Spinal cord (tissue), 9 donors: ENCODE measurements at regions not wholly inside any gene's neighbourhood (a gene's known extent, or its start where the extent isn't known, plus 50 kb on each side); places are given as distances from the start of the nearest gene placed in this dataset.
A peak's percentile ranks its signal among the peaks of the same experiment; 100 is the strongest.

Source experiments
- DNase-seq, 6 donors: peaks; one replicate each; pipeline versions ENCODE4 v3.0.0 to v3.0.0-alpha.2; 2013 to 2015; ENCODE audit warnings: low spot score in 6 of 6, low read depth in 4 of 6
- H3K27ac ChIP-seq: one replicate; pipeline ENCODE4 v1.5.1; 2013; ENCODE audit warnings: low read depth, low read length, control low read depth
- H3K27me3 ChIP-seq: one replicate; pipeline ENCODE4 v1.6.1; 2013; ENCODE audit warnings: low read length; ENCODE audit not compliant: control insufficient read depth, insufficient read depth
- H3K36me3 ChIP-seq: one replicate; pipeline ENCODE4 v1.6.1; 2013; ENCODE audit warnings: low read length; ENCODE audit not compliant: control insufficient read depth, insufficient read depth
- H3K4me1 ChIP-seq: one replicate; pipeline ENCODE4 v1.6.1; 2013; ENCODE audit warnings: low read length; ENCODE audit not compliant: control insufficient read depth, insufficient read depth
- H3K4me3 ChIP-seq: one replicate; pipeline ENCODE4 v1.5.1; 2013; ENCODE audit warnings: low read depth, low read length, control low read depth
- H3K9me3 ChIP-seq: one replicate; pipeline ENCODE4 v1.6.1; 2013; ENCODE audit warnings: low read length; ENCODE audit not compliant: control insufficient read depth, insufficient read depth
- whole genome bisulfite sequencing: methylation state at CpG from one replicate; pipeline ENCODE4 v1.1.5; 2013; ENCODE audit warnings: missing lambda C conversion rate; ENCODE audit not compliant: insufficient coverage; 5-methylcytosine and 5-hydroxymethylcytosine counted together
- donor health status: healthy.

DNA sequence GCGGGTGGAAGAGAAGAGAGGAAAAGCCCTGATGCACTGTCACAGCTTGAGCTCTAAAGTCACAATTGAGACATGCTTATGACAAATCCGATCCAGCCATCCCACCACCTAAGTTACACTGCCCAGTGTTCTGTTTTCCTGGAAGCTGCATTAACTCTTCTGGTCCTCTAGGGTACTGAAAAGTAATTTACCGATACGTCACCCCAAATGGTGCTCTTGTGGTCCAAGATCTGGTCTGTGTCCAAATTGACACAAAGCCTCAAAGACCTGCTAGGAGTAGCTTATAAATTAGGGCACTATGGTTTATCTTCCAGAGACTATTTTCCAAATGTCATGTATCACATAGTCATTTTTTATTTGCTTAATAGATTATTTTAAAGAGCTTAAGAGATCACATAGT lies 186.7 kb upstream of the ETAA1 start:
- no peak for DNase-seq
- WGBS, result 80% methylated on average over 3 of the region's 4 CpGs
- Histone ChIP-seq H3K9me3 (no peaks in the 10 kb centered on the region), H3K36me3 (no peaks in the 10 kb centered on the region), H3K4me1 (no peaks in the 10 kb centered on the region), H3K27me3 (no peaks in the 10 kb centered on the region), H3K4me3 (no peak overlapping the region), H3K27ac (no peak overlapping the region)

DNA sequence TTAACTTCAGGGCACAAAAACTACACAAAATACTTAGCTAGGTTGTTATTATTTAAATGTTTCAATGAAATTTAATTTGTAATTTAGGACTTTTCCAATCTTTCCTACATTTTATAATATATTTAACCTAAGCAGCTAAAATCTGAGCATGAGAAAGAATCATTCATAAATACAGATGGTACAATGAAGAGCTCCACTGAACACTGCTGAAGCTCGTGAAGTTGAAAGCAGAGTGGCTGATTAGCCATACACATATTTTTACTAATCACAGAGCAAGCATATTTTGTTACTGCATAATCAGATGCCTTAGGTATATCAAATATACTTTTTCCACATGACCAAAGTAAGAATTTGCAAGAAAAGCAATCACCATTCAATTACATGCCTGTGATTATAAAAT lies 184.9 kb upstream of the ETAA1 start:
- Histone ChIP-seq H3K27ac (no peak overlapping the region), H3K4me1 (no peaks in the 10 kb centered on the region)
- no CpG with 5 or more reads among the region's 1 CpG for whole genome bisulfite sequencing

DNA sequence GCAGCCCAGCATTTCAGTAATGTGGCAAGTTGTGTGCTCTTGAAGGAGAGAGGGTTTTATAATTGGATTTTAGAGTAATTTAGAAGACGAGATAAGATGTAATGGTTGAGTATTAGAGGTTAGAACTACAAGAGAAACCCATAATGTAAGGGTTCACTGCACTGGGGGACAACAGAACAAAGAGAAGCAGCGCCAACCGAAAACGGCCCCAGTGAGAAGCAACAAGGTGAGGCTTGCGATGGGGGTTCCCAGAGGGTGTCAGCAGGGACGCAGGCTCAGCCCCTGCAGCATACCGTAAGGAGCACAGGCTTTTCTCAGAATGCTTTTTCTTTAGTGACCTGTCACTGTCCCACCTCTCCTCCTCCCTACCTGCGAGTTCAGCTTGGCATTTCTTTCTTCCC lies 183.9 kb upstream of the ETAA1 start:
- no peak overlapping the region for H3K4me3 ChIP-seq
- no peaks in the 10 kb centered on the region for H3K36me3 ChIP-seq
- peak in 1 of 6 donors; percentile 56 for DNase-seq
- H3K9me3 ChIP-seq, result no peaks in the 10 kb centered on the region
- 62% methylated on average over 8 of the region's 8 CpGs for WGBS
- H3K27ac ChIP-seq, result no peak overlapping the region
- H3K4me1 ChIP-seq, result no peaks in the 10 kb centered on the region
- no peaks in the 10 kb centered on the region for H3K27me3 ChIP-seq

More for the DNA sequence above, 184.9 kb upstream of the ETAA1 start:
- H3K27me3 ChIP-seq, result no peaks in the 10 kb centered on the region
- no peak for DNase-seq
- H3K4me3 ChIP-seq, result no peak overlapping the region
- H3K9me3 ChIP-seq, result no peaks in the 10 kb centered on the region
- H3K36me3 ChIP-seq, result no peaks in the 10 kb centered on the region

DNA sequence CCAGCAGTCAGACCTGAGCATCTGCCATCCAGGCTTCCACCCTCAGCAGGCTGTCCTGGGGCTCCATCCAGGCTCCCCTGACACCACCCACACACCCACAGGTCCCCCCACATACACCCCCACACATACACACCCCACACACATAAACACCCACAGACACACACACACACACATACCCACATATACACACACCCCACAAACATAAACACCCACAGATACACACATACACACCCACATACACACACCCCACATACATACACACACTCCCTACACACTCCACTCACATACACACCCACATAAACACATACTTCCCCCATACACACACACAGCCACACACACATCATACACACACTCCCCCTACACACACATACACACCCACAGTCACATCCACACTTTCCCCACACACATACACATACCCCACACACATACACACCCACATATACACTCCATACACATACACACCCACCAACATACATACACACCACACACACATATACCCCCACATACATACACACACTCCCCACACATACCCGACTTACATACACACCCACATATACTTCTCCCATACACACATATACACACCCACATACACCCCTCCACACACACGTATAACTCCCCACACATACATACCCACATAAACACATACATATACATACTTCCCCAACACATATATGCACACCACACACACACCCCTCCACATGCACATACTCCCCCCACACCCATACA lies 183.3 kb upstream of the ETAA1 start:
- DNase-seq, result no peak
- H3K4me3 ChIP-seq, result no peak overlapping the region
- no peaks in the 10 kb centered on the region for H3K9me3 ChIP-seq
- WGBS, result 93% methylated on average over 2 of the region's 2 CpGs
- H3K27me3 ChIP-seq, result no peaks in the 10 kb centered on the region
- H3K27ac ChIP-seq, result no peak overlapping the region
- no peaks in the 10 kb centered on the region for H3K36me3 ChIP-seq
- no peaks in the 10 kb centered on the region for H3K4me1 ChIP-seq

DNA sequence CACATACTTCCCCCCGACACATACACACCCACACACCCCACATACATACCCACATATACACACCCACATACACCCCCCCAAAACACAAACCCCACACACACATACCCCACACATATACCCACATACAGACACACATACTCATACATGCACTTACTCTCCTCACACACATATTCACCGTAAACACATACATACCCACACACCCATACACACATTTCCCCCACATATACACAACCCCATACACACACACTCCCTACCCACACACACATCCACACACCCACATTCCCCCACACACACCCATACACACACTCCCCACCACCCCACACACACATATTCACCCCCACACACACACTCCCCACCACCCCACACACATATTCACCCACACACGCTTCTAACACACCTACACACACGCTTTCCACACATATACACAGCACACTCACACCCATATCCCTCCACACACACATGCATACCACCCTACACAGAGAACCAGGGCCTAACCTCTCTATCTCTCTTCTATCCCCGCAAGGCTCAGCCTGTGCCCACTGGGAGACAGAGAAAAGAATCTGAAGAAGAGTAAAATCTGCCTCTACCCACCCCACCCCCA lies 182.4 kb upstream of the ETAA1 start:
- Histone ChIP-seq H3K27me3 (no peaks in the 10 kb centered on the region), H3K27ac (no peak overlapping the region), H3K4me1 (no peaks in the 10 kb centered on the region), H3K36me3 (no peaks in the 10 kb centered on the region), H3K9me3 (no peaks in the 10 kb centered on the region), H3K4me3 (no peak overlapping the region)
- WGBS, result 98% methylated on average over 4 of the region's 5 CpGs
- DNase-seq, result no peak

DNA sequence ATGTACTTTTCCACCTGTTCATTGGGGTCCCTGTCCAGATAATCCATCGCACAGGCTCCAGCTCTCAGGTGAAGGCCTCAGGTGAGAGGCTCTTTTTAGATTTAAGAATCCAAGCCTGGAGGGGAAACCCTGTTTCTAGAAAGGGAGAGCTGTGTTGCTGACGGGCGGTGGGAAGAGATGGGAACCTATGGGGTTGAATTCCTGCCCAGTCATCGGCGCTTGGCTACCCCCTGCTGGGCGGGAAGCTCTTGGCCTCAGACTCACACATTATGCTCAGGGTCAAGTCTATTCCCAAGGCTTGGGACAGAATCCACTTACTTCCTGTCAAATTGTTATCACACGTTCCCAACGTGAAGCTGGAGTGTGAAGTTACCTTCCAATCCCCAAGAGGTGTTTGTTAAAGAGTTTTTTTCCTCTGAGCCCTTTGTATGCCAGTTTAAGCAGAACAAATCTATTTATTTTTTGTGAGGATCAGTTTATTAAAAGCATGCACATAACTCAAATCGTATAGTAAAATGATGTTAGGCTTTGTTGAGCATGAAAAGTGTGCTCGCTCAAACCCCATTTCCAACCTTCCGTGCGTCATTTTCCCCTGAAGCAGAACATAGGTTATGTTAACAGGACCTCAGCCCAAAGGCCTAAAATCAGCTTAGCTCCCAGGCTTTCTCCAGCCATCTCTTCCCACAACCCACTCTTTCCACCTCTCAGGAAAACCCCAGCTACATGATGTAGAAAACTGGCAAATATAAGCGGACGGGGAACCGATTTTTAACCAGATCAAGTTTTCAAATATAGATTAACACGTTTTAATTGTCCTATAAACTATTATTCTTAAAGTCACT lies 181.7 kb upstream of the ETAA1 start:
- peak in 4 of 6 donors; percentile 11 to 76 (median 32) for DNase-seq
- Histone ChIP-seq H3K27ac (no peak overlapping the region), H3K36me3 (no peaks in the 10 kb centered on the region), H3K9me3 (no peaks in the 10 kb centered on the region), H3K4me3 (no peak overlapping the region), H3K4me1 (no peaks in the 10 kb centered on the region), H3K27me3 (no peaks in the 10 kb centered on the region)
- 47% methylated on average over 6 of the region's 16 CpGs for WGBS

DNA sequence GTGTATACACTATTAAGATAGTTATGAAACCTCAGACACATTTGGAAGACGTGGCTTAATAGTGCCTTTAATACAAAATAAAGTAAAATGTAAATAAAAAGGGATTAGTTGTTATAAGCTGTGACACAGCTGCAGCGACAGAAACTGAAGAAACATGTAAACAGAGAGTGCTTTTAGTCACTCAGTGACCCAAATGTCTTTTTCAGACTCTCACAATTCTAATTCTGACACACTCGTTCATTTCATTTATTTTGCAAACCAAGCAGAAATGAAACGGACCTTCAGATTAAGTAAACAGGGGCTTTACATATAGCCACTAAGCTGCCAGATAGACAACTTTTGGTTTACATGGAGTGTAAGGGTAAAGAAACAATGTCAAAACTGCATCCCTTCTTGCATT lies 181.0 kb upstream of the ETAA1 start:
- DNase-seq, result no peak
- WGBS, result no CpG with 5 or more reads among the region's 4 CpGs
- no peaks in the 10 kb centered on the region for H3K27me3 ChIP-seq
- H3K9me3 ChIP-seq, result no peaks in the 10 kb centered on the region
- H3K36me3 ChIP-seq, result no peaks in the 10 kb centered on the region
- no peak overlapping the region for H3K27ac ChIP-seq
- no peak overlapping the region for H3K4me3 ChIP-seq
- no peaks in the 10 kb centered on the region for H3K4me1 ChIP-seq

DNA sequence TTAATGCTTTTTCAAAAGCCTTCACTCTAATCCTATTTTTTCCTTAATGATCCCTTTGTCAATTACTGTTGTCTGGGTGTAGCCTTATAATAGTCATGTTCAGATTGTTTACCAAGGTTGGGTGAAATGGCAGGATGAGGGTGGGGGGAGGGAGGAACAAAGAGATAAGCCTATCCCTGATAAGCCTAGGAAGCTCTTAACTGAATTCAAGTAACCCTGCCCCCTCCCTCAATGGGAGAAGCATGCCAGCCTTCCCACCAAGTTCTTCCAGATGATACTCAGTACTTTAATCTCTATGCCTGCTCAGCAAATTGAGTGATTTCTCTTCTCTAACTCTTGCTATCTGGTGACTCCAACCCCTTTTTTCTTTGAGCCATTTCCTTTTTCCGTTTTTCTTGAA lies 180.3 kb upstream of the ETAA1 start:
- DNase-seq, result no peak
- no CpG with 5 or more reads among the region's 1 CpG for WGBS
- H3K27ac ChIP-seq, result no peak overlapping the region

DNA sequence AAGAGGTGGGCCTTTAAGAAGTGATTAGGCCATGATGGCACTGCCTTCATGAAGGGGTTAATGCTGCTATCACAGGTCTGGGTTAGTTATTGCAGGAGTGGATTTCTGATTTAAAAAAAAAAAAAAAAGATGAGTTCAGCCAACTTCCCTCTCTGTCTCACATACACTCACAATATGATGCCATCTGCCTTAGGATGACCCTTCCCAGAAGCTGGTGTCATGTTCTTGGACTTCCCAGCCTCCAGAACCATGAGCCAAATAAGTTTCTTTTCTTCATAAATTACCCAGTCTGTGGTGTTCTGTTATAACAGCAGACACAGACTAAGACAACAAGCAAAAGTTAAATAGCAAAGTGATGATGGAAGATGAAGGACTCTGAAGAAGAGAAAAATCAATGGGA lies 179.7 kb upstream of the ETAA1 start:
- H3K27ac ChIP-seq, result no peak overlapping the region
- no peak overlapping the region for H3K4me3 ChIP-seq
- H3K9me3 ChIP-seq, result no peaks in the 10 kb centered on the region
- no peaks in the 10 kb centered on the region for H3K36me3 ChIP-seq
- no peaks in the 10 kb centered on the region for H3K27me3 ChIP-seq
- DNase-seq, result no peak
- no peaks in the 10 kb centered on the region for H3K4me1 ChIP-seq

More for the DNA sequence above, 180.3 kb upstream of the ETAA1 start:
- no peaks in the 10 kb centered on the region for H3K36me3 ChIP-seq
- H3K9me3 ChIP-seq, result no peaks in the 10 kb centered on the region
- H3K27me3 ChIP-seq, result no peaks in the 10 kb centered on the region
- no peak overlapping the region for H3K4me3 ChIP-seq
- no peaks in the 10 kb centered on the region for H3K4me1 ChIP-seq
